OCI-LY3 (cell line): ENCODE measurements at regions not wholly inside any gene's neighbourhood (a gene's known extent, or its start where the extent isn't known, plus 50 kb on each side); places are given as distances from the start of the nearest gene placed in this dataset.
A peak's percentile ranks its signal among the peaks of the same experiment; 100 is the strongest.

Experiments
- EZH2phosphoT487 ChIP-seq: fragments of 200-600 bp; shearing (Covaris generic); IDR thresholded peaks from 2 replicates; pipeline ENCODE4 v1.6.1; 2018; ENCODE audit warnings: antibody characterized with exemption, mixed run types, low read depth
- TF ChIP-seq, protein P1 (sequence below): fragments of 200-600, 300-600 bp; sonication (generic); IDR thresholded peaks from 2 replicates; pipeline ENCODE4 v1.5.1; 2014; ENCODE audit warnings: antibody characterized with exemption, low read length, low read depth

GRCh38 chr13:40101708-40102359 lies 446.4 kb downstream of the COG6 start:
- TF ChIP-seq EZH2phosphoT487: peak; percentile 56; the same call in 1 of the 2 replicates
- TF ChIP-seq, protein P1, sequence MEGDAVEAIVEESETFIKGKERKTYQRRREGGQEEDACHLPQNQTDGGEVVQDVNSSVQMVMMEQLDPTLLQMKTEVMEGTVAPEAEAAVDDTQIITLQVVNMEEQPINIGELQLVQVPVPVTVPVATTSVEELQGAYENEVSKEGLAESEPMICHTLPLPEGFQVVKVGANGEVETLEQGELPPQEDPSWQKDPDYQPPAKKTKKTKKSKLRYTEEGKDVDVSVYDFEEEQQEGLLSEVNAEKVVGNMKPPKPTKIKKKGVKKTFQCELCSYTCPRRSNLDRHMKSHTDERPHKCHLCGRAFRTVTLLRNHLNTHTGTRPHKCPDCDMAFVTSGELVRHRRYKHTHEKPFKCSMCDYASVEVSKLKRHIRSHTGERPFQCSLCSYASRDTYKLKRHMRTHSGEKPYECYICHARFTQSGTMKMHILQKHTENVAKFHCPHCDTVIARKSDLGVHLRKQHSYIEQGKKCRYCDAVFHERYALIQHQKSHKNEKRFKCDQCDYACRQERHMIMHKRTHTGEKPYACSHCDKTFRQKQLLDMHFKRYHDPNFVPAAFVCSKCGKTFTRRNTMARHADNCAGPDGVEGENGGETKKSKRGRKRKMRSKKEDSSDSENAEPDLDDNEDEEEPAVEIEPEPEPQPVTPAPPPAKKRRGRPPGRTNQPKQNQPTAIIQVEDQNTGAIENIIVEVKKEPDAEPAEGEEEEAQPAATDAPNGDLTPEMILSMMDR: no peak
